Activated CD8-positive, alpha-beta memory T cell treated with anti-CD3 and anti-CD28 coated beads, Interleukin-2, amount 50 U/mL, for 1 hour (primary cell): ENCODE measurements at regions not wholly inside any gene's neighbourhood (a gene's known extent, or its start where the extent isn't known, plus 50 kb on each side); places are given as distances from the start of the nearest gene placed in this dataset.

ENCODE experiments used
- DNase-seq: peaks from one replicate; pipeline ENCODE4 v3.0.0-alpha.2; 2020; ENCODE audit errors: extremely low read depth

DNA sequence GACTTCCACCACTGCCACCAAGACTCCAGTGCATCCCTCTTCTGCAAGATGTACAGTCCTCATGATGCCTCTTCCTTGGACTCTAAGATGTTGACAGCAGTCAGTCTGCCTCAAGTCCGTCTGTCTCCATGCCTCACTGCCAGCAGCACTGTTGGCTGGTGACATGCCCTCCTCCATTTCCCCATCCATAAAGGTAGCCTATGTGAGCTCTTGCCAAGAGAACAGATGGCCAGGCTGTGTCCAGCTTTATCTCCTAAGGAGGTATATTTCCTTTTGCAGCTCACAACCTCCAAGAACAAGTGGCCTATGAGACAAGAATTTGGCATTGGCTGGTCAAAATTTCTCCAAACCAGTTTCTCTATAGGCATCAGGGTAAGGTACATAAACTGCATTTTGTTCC lies 149.3 kb upstream of the HNRNPA3 start:
- DNase-seq, result no peak

GRCh38 chr2:177064422-177064821 lies 148.2 kb upstream of the HNRNPA3 start:
- no peak for DNase-seq

DNA sequence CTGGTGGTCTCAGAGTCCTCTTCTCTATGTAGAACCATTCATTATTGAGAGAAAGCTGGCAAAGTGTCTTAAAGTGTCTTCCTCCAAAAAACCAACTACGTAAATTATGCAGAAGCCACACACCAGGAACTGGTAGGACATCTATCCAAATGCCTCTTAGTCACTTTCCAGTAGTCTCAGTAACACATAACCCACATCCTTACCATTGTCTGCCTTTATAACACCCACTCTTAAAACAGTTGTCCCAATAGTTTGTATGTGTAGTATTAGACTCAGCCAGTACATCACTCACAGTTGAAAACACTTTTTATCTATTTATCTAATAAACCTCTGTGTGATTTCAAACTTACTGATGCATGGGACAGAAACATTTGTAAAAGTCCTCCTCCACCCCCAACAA lies 143.6 kb upstream of the HNRNPA3 start:
- no peak for DNase-seq

DNA sequence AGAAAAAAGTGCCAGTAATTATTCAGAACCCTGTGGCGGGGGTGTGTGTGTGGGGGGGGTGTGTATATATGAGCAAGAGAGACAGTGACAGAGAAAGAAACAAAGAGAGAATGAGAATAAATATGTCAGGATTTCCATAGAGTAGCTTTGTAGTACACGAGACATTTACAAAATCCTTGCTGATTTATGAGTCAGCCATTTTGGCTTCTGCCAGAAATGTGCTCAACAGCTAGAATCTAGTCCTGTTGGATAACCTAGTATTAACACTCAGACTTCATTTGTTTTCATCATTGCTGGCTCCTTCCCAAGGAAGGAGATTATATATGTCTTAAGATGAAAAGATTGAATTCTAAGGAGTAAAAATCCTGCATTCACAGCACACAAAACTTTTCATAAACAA lies 140.5 kb upstream of the HNRNPA3 start:
- DNase-seq, result no peak

DNA sequence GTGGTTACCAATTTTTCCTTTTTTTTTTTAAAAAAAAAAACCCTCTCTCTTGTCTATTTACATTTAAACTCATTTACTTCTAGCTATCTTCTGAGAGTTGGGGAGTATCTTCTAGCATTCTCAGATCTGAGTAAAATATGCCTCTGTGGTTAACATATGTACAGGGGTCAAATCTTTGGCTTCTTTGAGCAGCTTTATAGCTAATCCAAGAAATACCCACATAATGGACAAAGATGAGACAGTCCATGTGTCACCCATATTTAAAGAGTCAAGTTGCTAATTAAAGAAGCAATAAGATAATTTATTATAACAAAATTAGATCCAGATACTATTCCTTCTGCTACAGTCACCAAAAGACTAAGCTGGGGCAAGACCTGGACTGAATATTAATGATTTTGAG lies 139.0 kb upstream of the HNRNPA3 start:
- DNase-seq, result no peak

- DNase-seq, result no peak
Observed at GRCh38 chr2:177074099-177074710, 138.4 kb upstream of the HNRNPA3 start.

DNA sequence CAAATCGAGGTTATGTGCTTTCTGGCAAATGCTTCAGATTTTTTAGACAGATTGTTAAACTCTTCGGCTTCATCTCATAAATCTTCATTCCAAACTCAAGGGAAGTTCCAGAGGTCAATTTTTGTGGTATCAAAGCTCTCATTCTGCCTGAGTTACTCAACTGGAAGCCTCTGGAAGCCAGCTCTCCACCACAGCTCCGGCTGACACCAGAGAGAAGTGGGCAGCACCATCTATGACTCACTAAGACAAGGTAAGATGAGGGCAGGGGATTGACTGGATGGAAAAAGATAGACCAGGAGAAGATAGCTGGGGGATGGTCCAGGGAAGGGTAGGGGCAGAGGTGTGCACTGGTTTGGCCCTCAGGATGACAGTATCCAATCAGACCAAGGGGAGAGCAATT lies 137.3 kb upstream of the HNRNPA3 start:
- no peak for DNase-seq

- DNase-seq, result no peak
Observed at GRCh38 chr2:177076636-177077179, 135.9 kb upstream of the HNRNPA3 start.

- DNase-seq, result no peak
Observed at GRCh38 chr2:177077778-177078177, 134.8 kb upstream of the HNRNPA3 start.

GRCh38 chr2:177078416-177078815 lies 134.2 kb upstream of the HNRNPA3 start:
- no peak for DNase-seq

DNA sequence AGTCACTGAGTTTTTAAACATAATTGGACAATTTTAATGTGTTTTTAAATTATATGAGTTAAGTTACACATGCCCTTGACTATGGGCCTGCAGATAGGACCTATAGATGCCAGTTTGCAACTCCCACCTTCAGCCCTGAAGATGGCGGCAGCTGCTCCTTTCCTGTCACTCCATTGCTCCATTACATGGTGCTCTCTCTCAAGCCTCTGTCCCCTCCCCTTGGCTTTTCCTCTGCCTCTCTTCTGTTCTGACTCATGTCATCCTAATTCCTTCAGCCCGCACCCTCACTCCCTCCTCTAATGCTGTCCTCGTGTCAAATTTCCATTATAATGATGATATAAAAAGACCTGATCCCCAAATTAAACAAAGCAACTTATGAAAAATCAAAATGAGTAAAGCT lies 133.7 kb upstream of the HNRNPA3 start:
- DNase-seq, result no peak

GRCh38 chr2:177080746-177081284 lies 131.8 kb upstream of the HNRNPA3 start:
- no peak for DNase-seq

- no peak for DNase-seq
Observed at GRCh38 chr2:177084607-177085006, 128.0 kb upstream of the HNRNPA3 start.

DNA sequence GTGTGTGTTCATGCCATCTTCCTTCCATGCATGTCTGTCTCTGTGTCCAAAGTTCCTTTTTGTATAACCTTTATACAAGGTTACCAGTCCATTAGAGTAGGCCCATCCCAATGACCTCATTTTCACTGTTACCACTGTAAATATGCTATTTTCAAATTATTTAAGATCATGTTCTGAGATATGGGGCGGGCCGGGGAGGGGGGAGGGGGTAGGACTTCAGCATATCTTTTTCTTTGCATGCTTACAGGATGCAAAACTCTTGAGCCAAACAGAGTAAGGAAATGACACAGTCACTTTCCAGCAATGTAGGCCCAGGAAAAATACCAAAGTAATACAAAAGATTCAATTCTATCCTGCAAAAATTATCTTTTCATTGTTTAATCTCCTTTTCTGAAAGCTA lies 124.1 kb upstream of the HNRNPA3 start:
- no peak for DNase-seq

- DNase-seq, result no peak
Observed at GRCh38 chr2:177090967-177091366, 121.6 kb upstream of the HNRNPA3 start.

GRCh38 chr2:177093371-177093770 lies 119.2 kb upstream of the HNRNPA3 start:
- no peak for DNase-seq

GRCh38 chr2:177098001-177098613 lies 114.5 kb upstream of the HNRNPA3 start:
- no peak for DNase-seq

DNA sequence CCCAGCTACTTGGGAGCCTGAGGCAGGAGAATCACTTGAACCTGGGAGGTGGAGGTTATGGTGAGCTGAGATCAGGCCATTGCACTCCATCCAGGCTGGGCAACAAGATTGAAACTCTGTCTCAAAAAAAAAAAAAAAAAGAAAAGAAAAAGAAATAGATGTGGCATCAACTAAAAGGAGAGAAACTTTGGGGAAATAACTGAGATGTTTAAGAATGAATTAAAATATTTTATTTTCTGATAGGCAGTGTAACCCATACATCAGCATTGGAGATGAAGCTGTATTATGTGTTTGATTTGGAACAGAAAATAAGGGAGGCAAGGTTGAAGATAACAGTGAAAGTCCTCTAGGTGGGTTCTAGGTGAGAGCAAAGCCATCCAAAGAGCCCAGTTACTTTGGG lies 110.7 kb upstream of the HNRNPA3 start:
- no peak for DNase-seq

DNA sequence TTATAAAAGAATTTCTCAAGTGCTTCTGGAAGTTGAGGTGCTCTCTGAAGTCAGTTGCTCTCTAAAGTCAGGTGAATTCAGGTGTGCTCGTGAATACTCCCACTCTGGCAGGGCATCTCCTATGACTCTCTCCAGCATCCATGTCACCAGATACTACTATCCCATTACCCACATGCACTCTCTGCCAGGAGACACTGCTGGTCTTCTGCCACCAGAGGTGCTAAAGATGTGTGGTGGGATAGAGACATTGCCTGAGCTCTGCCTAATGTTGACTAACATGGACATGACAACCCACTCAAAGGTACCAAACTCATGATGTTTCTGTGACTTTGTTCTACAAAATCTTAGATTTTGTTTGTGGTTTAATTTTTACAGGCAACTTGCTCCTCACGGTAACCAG lies 106.4 kb upstream of the HNRNPA3 start:
- no peak for DNase-seq

DNA sequence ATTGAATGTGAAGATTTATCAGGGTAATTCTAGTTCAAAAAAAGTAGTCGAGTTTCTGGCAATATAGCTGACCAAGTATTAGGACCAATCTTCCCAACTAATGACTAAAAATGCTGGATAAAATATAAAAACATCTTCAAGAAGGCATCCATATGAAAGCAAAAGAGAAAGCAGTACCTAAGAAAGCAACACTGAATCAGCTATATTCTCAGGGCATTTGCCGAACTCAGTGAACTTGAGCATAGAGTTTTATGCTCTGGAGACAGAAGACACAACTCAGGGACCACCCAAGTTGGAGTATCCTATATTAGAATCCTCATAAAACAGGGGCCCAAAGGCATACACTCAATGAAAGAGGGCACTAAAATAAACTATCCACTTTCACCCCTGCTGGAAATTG lies 103.7 kb upstream of the HNRNPA3 start:
- no peak for DNase-seq

GRCh38 chr2:177114712-177115111 lies 97.9 kb upstream of the HNRNPA3 start:
- DNase-seq, result no peak

DNA sequence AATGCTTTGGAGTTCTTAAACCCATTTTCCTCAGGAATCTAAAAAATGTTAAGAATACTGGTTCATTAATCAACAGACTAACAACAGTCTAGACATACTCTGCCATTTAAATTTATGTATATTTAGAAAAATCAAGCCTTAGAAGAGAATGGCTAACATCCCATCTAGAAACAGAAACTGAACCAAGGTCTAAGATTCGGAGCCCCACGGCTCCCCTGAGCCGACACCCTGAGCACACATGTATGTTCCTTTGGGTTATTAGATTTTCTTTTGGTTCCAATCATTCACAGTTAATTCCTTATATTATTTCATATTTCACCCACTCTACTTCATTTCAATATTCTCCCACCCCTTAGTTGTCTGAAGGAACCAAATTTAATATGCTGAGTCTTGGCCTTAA lies 94.8 kb upstream of the HNRNPA3 start:
- no peak for DNase-seq

GRCh38 chr2:177118636-177119035 lies 94.0 kb upstream of the HNRNPA3 start:
- no peak for DNase-seq

DNA sequence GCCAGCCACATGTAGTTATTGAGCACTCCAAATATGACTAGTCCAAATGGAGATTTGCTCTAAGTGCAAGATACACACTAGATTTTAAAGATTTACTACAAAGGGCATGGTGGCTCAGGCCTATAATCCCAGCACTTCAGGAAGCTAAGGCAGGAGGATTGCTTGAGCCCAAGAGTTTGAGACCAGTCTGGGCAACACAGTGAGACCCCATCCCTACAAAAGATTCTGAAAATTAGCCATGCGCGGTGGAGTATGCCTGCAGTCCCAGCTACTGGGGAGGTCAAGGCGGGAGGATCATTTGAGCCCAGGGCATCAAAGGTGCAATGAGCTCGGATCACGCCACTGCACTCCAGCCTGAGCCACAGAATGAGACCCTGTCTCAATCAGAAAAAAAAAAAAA lies 93.5 kb upstream of the HNRNPA3 start:
- DNase-seq, result no peak
